ENCODE measurements at regions not wholly inside any gene's neighbourhood (a gene's known extent, or its start where the extent isn't known, plus 50 kb on each side); places are given as distances from the start of the nearest gene placed in this dataset.

GRCh38 chr4:23036921-23037495 is 344.3 kb downstream of the GBA3 start:
- H3K36me3 ChIP-seq (replicated peaks; ENCODE audit: insufficient read depth, low read length) = no peaks in the 10 kb centered on the region
- H3K4me2 ChIP-seq (ENCODE audit: low read depth, low read length) = no peak overlapping the region
- no peak for TF ChIP-seq CTCF (IDR thresholded peaks at IDR 0.05; ENCODE audit: low read length)
- no peak for TF ChIP-seq EZH2 (optimal IDR thresholded peaks at IDR 0.05; ENCODE audit: low read depth, low read length)
- TF ChIP-seq EZH2phosphoT487 (IDR thresholded peaks at IDR 0.05; ENCODE audit: low read length) = no peak
- H3K9ac ChIP-seq (ENCODE audit: low read length) = no peak overlapping the region
- no peaks in the 10 kb centered on the region for H3K9me2 ChIP-seq (replicated peaks; ENCODE audit: insufficient read depth, low read length)
- H3F3A ChIP-seq (ENCODE audit: insufficient read depth, low read length) = no peaks in the 10 kb centered on the region
- no peaks in the 10 kb centered on the region for H4K20me1 ChIP-seq (ENCODE audit: insufficient read depth, low read length)
- no peaks in the 10 kb centered on the region for H3K79me2 ChIP-seq (ENCODE audit: low read length)
- no peaks in the 10 kb centered on the region for H3K27me3 ChIP-seq (replicated peaks; ENCODE audit: insufficient read depth, low read length)
- H3K4me3 ChIP-seq (ENCODE audit: low read length) = no peak overlapping the region
- H3K27ac ChIP-seq (ENCODE audit: low read length) = no peak overlapping the region
- H3K4me1 ChIP-seq (ENCODE audit: low read length) = no peaks in the 10 kb centered on the region
- no peak for DNase-seq
- H3K9me3 ChIP-seq (replicated peaks; ENCODE audit: insufficient read depth, low read length) = no peaks in the 10 kb centered on the region
- H2AFZ ChIP-seq (ENCODE audit: low read length) = no peak overlapping the region

- H3K9ac ChIP-seq (ENCODE audit: low read length) = no peak overlapping the region
- no peaks in the 10 kb centered on the region for H4K20me1 ChIP-seq (ENCODE audit: insufficient read depth, low read length)
- no peaks in the 10 kb centered on the region for H3K27me3 ChIP-seq (replicated peaks; ENCODE audit: insufficient read depth, low read length)
- H3K4me1 ChIP-seq (ENCODE audit: low read length) = no peaks in the 10 kb centered on the region
- H3K79me2 ChIP-seq (ENCODE audit: low read length) = no peaks in the 10 kb centered on the region
- TF ChIP-seq CTCF (IDR thresholded peaks at IDR 0.05; ENCODE audit: low read length) (no peak), EZH2 (optimal IDR thresholded peaks at IDR 0.05; ENCODE audit: low read depth, low read length) (no peak), EZH2phosphoT487 (IDR thresholded peaks at IDR 0.05; ENCODE audit: low read length) (no peak)
- no peaks in the 10 kb centered on the region for H3K36me3 ChIP-seq (replicated peaks; ENCODE audit: insufficient read depth, low read length)
- no peaks in the 10 kb centered on the region for H3K9me3 ChIP-seq (replicated peaks; ENCODE audit: insufficient read depth, low read length)
- H3K4me2 ChIP-seq (ENCODE audit: low read depth, low read length) = no peak overlapping the region
- no peaks in the 10 kb centered on the region for H3K9me2 ChIP-seq (replicated peaks; ENCODE audit: insufficient read depth, low read length)
- no peaks in the 10 kb centered on the region for H3F3A ChIP-seq (ENCODE audit: insufficient read depth, low read length)
- DNase-seq = no peak
- no peak overlapping the region for H2AFZ ChIP-seq (ENCODE audit: low read length)
- no peak overlapping the region for H3K4me3 ChIP-seq (ENCODE audit: low read length)
- H3K27ac ChIP-seq (ENCODE audit: low read length) = no peak overlapping the region
Measured at GRCh38 chr4:23036503-23036902, 343.8 kb downstream of the GBA3 start.

- TF ChIP-seq CTCF (IDR thresholded peaks at IDR 0.05; ENCODE audit: low read length) (no peak), EZH2phosphoT487 (IDR thresholded peaks at IDR 0.05; ENCODE audit: low read length) (no peak), EZH2 (optimal IDR thresholded peaks at IDR 0.05; ENCODE audit: low read depth, low read length) (no peak)
- H3K27me3 ChIP-seq (replicated peaks; ENCODE audit: insufficient read depth, low read length) = no peaks in the 10 kb centered on the region
- H4K20me1 ChIP-seq (ENCODE audit: insufficient read depth, low read length) = no peaks in the 10 kb centered on the region
- DNase-seq = no peak
- no peak overlapping the region for H2AFZ ChIP-seq (ENCODE audit: low read length)
- H3K4me2 ChIP-seq (ENCODE audit: low read depth, low read length) = no peak overlapping the region
- no peak overlapping the region for H3K27ac ChIP-seq (ENCODE audit: low read length)
- H3K36me3 ChIP-seq (replicated peaks; ENCODE audit: insufficient read depth, low read length) = no peaks in the 10 kb centered on the region
- H3K4me3 ChIP-seq (ENCODE audit: low read length) = no peak overlapping the region
- no peaks in the 10 kb centered on the region for H3F3A ChIP-seq (ENCODE audit: insufficient read depth, low read length)
- no peaks in the 10 kb centered on the region for H3K9me3 ChIP-seq (replicated peaks; ENCODE audit: insufficient read depth, low read length)
- no peaks in the 10 kb centered on the region for H3K4me1 ChIP-seq (ENCODE audit: low read length)
- H3K9me2 ChIP-seq (replicated peaks; ENCODE audit: insufficient read depth, low read length) = no peaks in the 10 kb centered on the region
- H3K9ac ChIP-seq (ENCODE audit: low read length) = no peak overlapping the region
- no peaks in the 10 kb centered on the region for H3K79me2 ChIP-seq (ENCODE audit: low read length)
Measured at GRCh38 chr4:23035521-23036056, 342.9 kb downstream of the GBA3 start.
